Spinal cord (tissue), 9 donors: ENCODE measurements at regions not wholly inside any gene's neighbourhood (a gene's known extent, or its start where the extent isn't known, plus 50 kb on each side); places are given as distances from the start of the nearest gene placed in this dataset.

Experiments used
- DNase-seq, 6 donors: peaks; one replicate each; pipeline versions ENCODE4 v3.0.0 to v3.0.0-alpha.2; 2013 to 2015; ENCODE audit warnings: low spot score in 6 of 6, low read depth in 4 of 6
- H3K27ac ChIP-seq: one replicate; pipeline ENCODE4 v1.5.1; 2013; ENCODE audit warnings: low read depth, low read length, control low read depth
- H3K27me3 ChIP-seq: one replicate; pipeline ENCODE4 v1.6.1; 2013; ENCODE audit warnings: low read length; ENCODE audit not compliant: control insufficient read depth, insufficient read depth
- H3K36me3 ChIP-seq: one replicate; pipeline ENCODE4 v1.6.1; 2013; ENCODE audit warnings: low read length; ENCODE audit not compliant: control insufficient read depth, insufficient read depth
- H3K4me1 ChIP-seq: one replicate; pipeline ENCODE4 v1.6.1; 2013; ENCODE audit warnings: low read length; ENCODE audit not compliant: control insufficient read depth, insufficient read depth
- H3K4me3 ChIP-seq: one replicate; pipeline ENCODE4 v1.5.1; 2013; ENCODE audit warnings: low read depth, low read length, control low read depth
- H3K9me3 ChIP-seq: one replicate; pipeline ENCODE4 v1.6.1; 2013; ENCODE audit warnings: low read length; ENCODE audit not compliant: control insufficient read depth, insufficient read depth
- WGBS: methylation state at CpG from one replicate; pipeline ENCODE4 v1.1.5; 2013; ENCODE audit warnings: missing lambda C conversion rate; ENCODE audit not compliant: insufficient coverage; 5-methylcytosine and 5-hydroxymethylcytosine counted together
- donor health status: healthy.

GRCh38 chr21:35489389-35489980 is 440.4 kb upstream of the RUNX1 start:
- Histone ChIP-seq H3K4me3 (no peak overlapping the region), H3K27ac (no peak overlapping the region), H3K9me3 (no peaks in the 10 kb centered on the region), H3K36me3 (no peaks in the 10 kb centered on the region), H3K27me3 (no peaks in the 10 kb centered on the region), H3K4me1 (no peaks in the 10 kb centered on the region)
- no peak for DNase-seq
- 100% methylated on average over 5 of the region's 10 CpGs for WGBS

GRCh38 chr21:35488946-35489345 is 439.8 kb upstream of the RUNX1 start:
- H3K36me3 ChIP-seq: no peaks in the 10 kb centered on the region
- no peaks in the 10 kb centered on the region for H3K9me3 ChIP-seq
- no peaks in the 10 kb centered on the region for H3K27me3 ChIP-seq
- H3K4me1 ChIP-seq: no peaks in the 10 kb centered on the region
- no peak overlapping the region for H3K27ac ChIP-seq
- H3K4me3 ChIP-seq: no peak overlapping the region
- DNase-seq: no peak

GRCh38 chr21:35485364-35485763 is 436.3 kb upstream of the RUNX1 start:
- WGBS: 100% methylated on average over 1 of the region's 2 CpGs

GRCh38 chr21:35484851-35485250 is 435.7 kb upstream of the RUNX1 start:
- WGBS: 61% methylated on average over 2 of the region's 2 CpGs
- Histone ChIP-seq H3K36me3 (no peaks in the 10 kb centered on the region), H3K27me3 (no peaks in the 10 kb centered on the region), H3K27ac (no peak overlapping the region), H3K9me3 (no peaks in the 10 kb centered on the region), H3K4me1 (no peaks in the 10 kb centered on the region), H3K4me3 (no peak overlapping the region)
- no peak for DNase-seq

More at GRCh38 chr21:35485364-35485763, 436.3 kb upstream of the RUNX1 start:
- no peaks in the 10 kb centered on the region for H3K27me3 ChIP-seq
- no peak overlapping the region for H3K27ac ChIP-seq
- no peak overlapping the region for H3K4me3 ChIP-seq
- H3K4me1 ChIP-seq: no peaks in the 10 kb centered on the region
- no peaks in the 10 kb centered on the region for H3K9me3 ChIP-seq
- no peaks in the 10 kb centered on the region for H3K36me3 ChIP-seq
- no peak for DNase-seq

- no peaks in the 10 kb centered on the region for H3K9me3 ChIP-seq
- H3K36me3 ChIP-seq: no peaks in the 10 kb centered on the region
- no peak for DNase-seq
- no peak overlapping the region for H3K4me3 ChIP-seq
- no peaks in the 10 kb centered on the region for H3K27me3 ChIP-seq
- WGBS: no CpG with 5 or more reads among the region's 2 CpGs
- H3K4me1 ChIP-seq: no peaks in the 10 kb centered on the region
- no peak overlapping the region for H3K27ac ChIP-seq
Measured at GRCh38 chr21:35484032-35484431, 434.9 kb upstream of the RUNX1 start.

GRCh38 chr21:35482933-35483662 is 434.0 kb upstream of the RUNX1 start:
- no peak overlapping the region for H3K4me3 ChIP-seq
- H3K27me3 ChIP-seq: no peaks in the 10 kb centered on the region
- no peaks in the 10 kb centered on the region for H3K36me3 ChIP-seq
- H3K27ac ChIP-seq: no peak overlapping the region
- no CpG with 5 or more reads among the region's 3 CpGs for WGBS
- DNase-seq: no peak
- H3K9me3 ChIP-seq: no peaks in the 10 kb centered on the region
- H3K4me1 ChIP-seq: no peaks in the 10 kb centered on the region

GRCh38 chr21:35482096-35482495 is 433.0 kb upstream of the RUNX1 start:
- WGBS: no CpG with 5 or more reads among the region's 2 CpGs
- Histone ChIP-seq H3K9me3 (no peaks in the 10 kb centered on the region), H3K36me3 (no peaks in the 10 kb centered on the region), H3K4me1 (no peaks in the 10 kb centered on the region), H3K27me3 (no peaks in the 10 kb centered on the region), H3K27ac (no peak overlapping the region), H3K4me3 (no peak overlapping the region)
- no peak for DNase-seq

GRCh38 chr21:35481005-35481404 is 431.9 kb upstream of the RUNX1 start:
- no peaks in the 10 kb centered on the region for H3K27me3 ChIP-seq
- WGBS: 95% methylated on average over 4 of the region's 6 CpGs
- H3K36me3 ChIP-seq: no peaks in the 10 kb centered on the region
- H3K4me3 ChIP-seq: no peak overlapping the region
- H3K4me1 ChIP-seq: no peaks in the 10 kb centered on the region
- no peaks in the 10 kb centered on the region for H3K9me3 ChIP-seq
- H3K27ac ChIP-seq: no peak overlapping the region
- DNase-seq: no peak

GRCh38 chr21:35479529-35479928 is 430.4 kb upstream of the RUNX1 start:
- Histone ChIP-seq H3K4me1 (no peaks in the 10 kb centered on the region), H3K4me3 (no peak overlapping the region), H3K27me3 (no peaks in the 10 kb centered on the region), H3K36me3 (no peaks in the 10 kb centered on the region), H3K9me3 (no peaks in the 10 kb centered on the region), H3K27ac (no peak overlapping the region)
- no CpG with 5 or more reads among the region's 1 CpG for WGBS
- no peak for DNase-seq

- Histone ChIP-seq H3K27me3 (no peaks in the 10 kb centered on the region), H3K27ac (no peak overlapping the region), H3K9me3 (no peaks in the 10 kb centered on the region), H3K4me1 (no peaks in the 10 kb centered on the region), H3K4me3 (no peak overlapping the region), H3K36me3 (no peaks in the 10 kb centered on the region)
- DNase-seq: no peak
Measured at GRCh38 chr21:35479065-35479448, 430.0 kb upstream of the RUNX1 start.
